ENCODE measurements at regions not wholly inside any gene's neighbourhood (a gene's known extent, or its start where the extent isn't known, plus 50 kb on each side); places are given as distances from the start of the nearest gene placed in this dataset.

GRCh38 chr2:75309596-75310463 is 110.5 kb upstream of the TACR1 start:
- TF ChIP-seq CTCF (IDR thresholded peaks at IDR 0.05): no peak
- POLR2A ChIA-PET: no interaction called here

GRCh38 chr2:75303227-75303626 is 103.9 kb upstream of the TACR1 start:
- no peak overlapping the region for H3K4me3 Mint-ChIP-seq
- CTCF ChIA-PET: no interaction called here
- H3K9me3 Mint-ChIP-seq: peaks cover 5% of the 10 kb centered on the region
- ATAC-seq (ENCODE audit: poor library complexity) (no peak), DNase-seq (no peak)
- Histone ChIP-seq H3K27me3 (ENCODE audit: control insufficient read depth in 1 of 2, insufficient read depth in 2 of 2, low read length in 2 of 2) (no peaks in the 10 kb centered on the region), H3K4me3 (ENCODE audit: low read length) (no peak overlapping the region), H3K9me3 (ENCODE audit: control insufficient read depth in 1 of 2, insufficient read depth in 1 of 2, low read length in 2 of 2) (peaks cover 0 to 3% of the 10 kb centered on the region in 2 experiments), H3K27ac (ENCODE audit: low read depth in 1 of 2, low read length in 2 of 2) (no peak overlapping the region), H3K36me3 (ENCODE audit: insufficient read depth, low read length) (no peaks in the 10 kb centered on the region), H3K4me1 (ENCODE audit: insufficient read depth, low read length) (no peaks in the 10 kb centered on the region)
- no peak overlapping the region for H3K27ac Mint-ChIP-seq
- no peaks in the 10 kb centered on the region for H3K4me1 Mint-ChIP-seq (ENCODE audit: low read depth)
- intact Hi-C loops (cut with DNase I, micrococcal nuclease): no loop called here
- no peak for TF ChIP-seq CTCF (IDR thresholded peaks at IDR 0.05)
- POLR2A ChIA-PET: no interaction called here
- H3K36me3 Mint-ChIP-seq (ENCODE audit: low read depth): peaks cover 16% of the 10 kb centered on the region
- H3K27me3 Mint-ChIP-seq: no peaks in the 10 kb centered on the region

More at GRCh38 chr2:75309596-75310463, 110.5 kb upstream of the TACR1 start:
- H3K9me3 Mint-ChIP-seq: no peaks in the 10 kb centered on the region
- H3K9me3 ChIP-seq (ENCODE audit: control insufficient read depth in 1 of 2, insufficient read depth in 1 of 2, low read length in 2 of 2): no peaks in the 10 kb centered on the region
- CTCF ChIA-PET: no interaction called here
- intact Hi-C loops (cut with DNase I, micrococcal nuclease): no loop called here
- DNase-seq (no peak), ATAC-seq (ENCODE audit: poor library complexity) (no peak)
- H3K36me3 ChIP-seq (ENCODE audit: insufficient read depth, low read length): no peaks in the 10 kb centered on the region
- no peaks in the 10 kb centered on the region for H3K27me3 ChIP-seq (ENCODE audit: control insufficient read depth in 1 of 2, insufficient read depth in 2 of 2, low read length in 2 of 2)
- H3K36me3 Mint-ChIP-seq (ENCODE audit: low read depth): peaks cover 9% of the 10 kb centered on the region
- H3K4me3 ChIP-seq (ENCODE audit: low read length): no peak overlapping the region
- no peaks in the 10 kb centered on the region for H3K4me1 Mint-ChIP-seq (ENCODE audit: low read depth)
- no peak overlapping the region for H3K27ac ChIP-seq (ENCODE audit: low read depth in 1 of 2, low read length in 2 of 2)
- H3K4me1 ChIP-seq (ENCODE audit: insufficient read depth, low read length): no peaks in the 10 kb centered on the region
- no peak overlapping the region for H3K27ac Mint-ChIP-seq
- H3K4me3 Mint-ChIP-seq: no peak overlapping the region
- no peaks in the 10 kb centered on the region for H3K27me3 Mint-ChIP-seq

- H3K4me1 Mint-ChIP-seq (ENCODE audit: low read depth): no peaks in the 10 kb centered on the region
- Histone ChIP-seq H3K9me3 (ENCODE audit: control insufficient read depth in 1 of 2, insufficient read depth in 1 of 2, low read length in 2 of 2) (no peaks in the 10 kb centered on the region), H3K4me3 (ENCODE audit: low read length) (no peak overlapping the region), H3K27ac (ENCODE audit: low read depth in 1 of 2, low read length in 2 of 2) (no peak overlapping the region), H3K4me1 (ENCODE audit: insufficient read depth, low read length) (no peaks in the 10 kb centered on the region), H3K36me3 (ENCODE audit: insufficient read depth, low read length) (no peaks in the 10 kb centered on the region), H3K27me3 (ENCODE audit: control insufficient read depth in 1 of 2, insufficient read depth in 2 of 2, low read length in 2 of 2) (no peaks in the 10 kb centered on the region)
- H3K27me3 Mint-ChIP-seq: peaks cover 3% of the 10 kb centered on the region
- H3K9me3 Mint-ChIP-seq: peaks cover 1% of the 10 kb centered on the region
- no peaks in the 10 kb centered on the region for H3K36me3 Mint-ChIP-seq (ENCODE audit: low read depth)
- no peak overlapping the region for H3K4me3 Mint-ChIP-seq
- intact Hi-C loops (cut with DNase I, micrococcal nuclease): no loop called here
- ChIA-PET POLR2A (no interaction called here), CTCF (no interaction called here)
- ATAC-seq (ENCODE audit: poor library complexity) (no peak), DNase-seq (no peak)
- no peak for TF ChIP-seq CTCF (IDR thresholded peaks at IDR 0.05)
- H3K27ac Mint-ChIP-seq: no peak overlapping the region
Observed at GRCh38 chr2:75294362-75294761, 95.0 kb upstream of the TACR1 start.

Data from CD4-positive, alpha-beta T cell (primary cell).